Neural crest cell (in vitro differentiated cells): ENCODE measurements at regions not wholly inside any gene's neighbourhood (a gene's known extent, or its start where the extent isn't known, plus 50 kb on each side); places are given as distances from the start of the nearest gene placed in this dataset.

Experiments used
- DNase-seq: peaks from one replicate; pipeline ENCODE4 v3.0.0; 2021; ENCODE audit warnings: low read depth, mixed read lengths, low spot score
- H3K27ac Mint-ChIP-seq: one replicate; pipeline ENCODE4 v1.8.0; 2021; ENCODE audit warnings: mild to moderate bottlenecking, mixed read lengths; ENCODE audit not compliant: unreplicated experiment
- H3K27me3 Mint-ChIP-seq: 2 replicates; pipeline ENCODE4 v1.8.0; 2021; ENCODE audit warnings: low read depth, mild to moderate bottlenecking, mixed read lengths
- H3K36me3 Mint-ChIP-seq: 2 replicates; pipeline ENCODE4 v1.8.0; 2021; ENCODE audit warnings: low read depth, mild to moderate bottlenecking, mixed read lengths
- H3K4me1 Mint-ChIP-seq: 2 replicates; pipeline ENCODE4 v1.8.0; 2021; ENCODE audit warnings: mixed read lengths
- H3K4me3 Mint-ChIP-seq: one replicate; pipeline ENCODE4 v1.8.0; 2021; ENCODE audit warnings: mild to moderate bottlenecking, mixed read lengths
- H3K9me3 Mint-ChIP-seq: 2 replicates; pipeline ENCODE4 v1.8.0; 2021; ENCODE audit warnings: mixed read lengths
- CTCF ChIP-seq: fragments of 200-600 bp; sonication (generic); conservative IDR thresholded peaks from 2 replicates; pipeline ENCODE4 v1.5.0; 2021; ENCODE audit warnings: antibody characterized with exemption, mild to moderate bottlenecking

- no peak for TF ChIP-seq CTCF
- Mint-ChIP-seq H3K27ac (no peak overlapping the region), H3K36me3 (no peaks in the 10 kb centered on the region), H3K4me1 (no peaks in the 10 kb centered on the region), H3K9me3 (peaks cover 11% of the 10 kb centered on the region), H3K27me3 (no peaks in the 10 kb centered on the region), H3K4me3 (no peak overlapping the region)
- DNase-seq = no peak
These were observed 341.7 kb downstream of the LRRC3B start for GRCh38 chr3:26964313-26964712.

- Mint-ChIP-seq H3K9me3 (peaks cover 11% of the 10 kb centered on the region), H3K4me3 (no peak overlapping the region), H3K27me3 (no peaks in the 10 kb centered on the region), H3K27ac (no peak overlapping the region), H3K36me3 (no peaks in the 10 kb centered on the region), H3K4me1 (no peaks in the 10 kb centered on the region)
- no peak for TF ChIP-seq CTCF
- no peak for DNase-seq
These were observed 342.3 kb downstream of the LRRC3B start for GRCh38 chr3:26964836-26965235.

- Mint-ChIP-seq H3K4me1 (no peaks in the 10 kb centered on the region), H3K27ac (no peak overlapping the region), H3K9me3 (peaks cover 11% of the 10 kb centered on the region), H3K4me3 (no peak overlapping the region), H3K36me3 (no peaks in the 10 kb centered on the region), H3K27me3 (no peaks in the 10 kb centered on the region)
- no peak for DNase-seq
- TF ChIP-seq CTCF = no peak
These were observed 344.9 kb downstream of the LRRC3B start for GRCh38 chr3:26967501-26967900.

- H3K36me3 Mint-ChIP-seq = no peaks in the 10 kb centered on the region
- TF ChIP-seq CTCF = no peak
- no peak for DNase-seq
- H3K27ac Mint-ChIP-seq = no peak overlapping the region
- no peak overlapping the region for H3K4me3 Mint-ChIP-seq
- no peaks in the 10 kb centered on the region for H3K9me3 Mint-ChIP-seq
- peaks cover 6% of the 10 kb centered on the region for H3K4me1 Mint-ChIP-seq
- H3K27me3 Mint-ChIP-seq = no peaks in the 10 kb centered on the region
These were observed 362.1 kb downstream of the LRRC3B start for GRCh38 chr3:26984416-26985390.

GRCh38 chr3:26989037-26989436, 366.5 kb downstream of the LRRC3B start:
- TF ChIP-seq CTCF = no peak
- Mint-ChIP-seq H3K27me3 (no peaks in the 10 kb centered on the region), H3K4me3 (no peak overlapping the region)

More at GRCh38 chr3:26989037-26989436, 366.5 kb downstream of the LRRC3B start:
- Mint-ChIP-seq H3K36me3 (no peaks in the 10 kb centered on the region), H3K27ac (no peak overlapping the region), H3K9me3 (peaks cover 2% of the 10 kb centered on the region), H3K4me1 (peaks cover 6% of the 10 kb centered on the region)
- no peak for DNase-seq
